SK-N-SH (cell line): ENCODE measurements at regions not wholly inside any gene's neighbourhood (a gene's known extent, or its start where the extent isn't known, plus 50 kb on each side); places are given as distances from the start of the nearest gene placed in this dataset.

Experiments
- CTCF ChIA-PET: fragments of 300-600, 350-600 bp; formaldehyde crosslinking; extraction: SDS; loops from one replicate; lab custom pipeline; 2021; lab: Yijun Ruan, JAX
- POLR2A ChIA-PET: fragments of 350-600 bp; sonication (Branson Sonifier 250); formaldehyde crosslinking; extraction: SDS; loops from one replicate; lab custom pipeline; 2020; ENCODE audit warnings: antibody characterized with exemption, inconsistent platforms; lab: Yijun Ruan, JAX
- DNase-seq: peaks from one replicate; pipeline ENCODE4 v3.0.0; 2012
- H2AFZ ChIP-seq: fragments of 200-600 bp; sonication (generic); 2 replicates; pipeline ENCODE4 v1.8.1; 2016; ENCODE audit warnings: antibody characterized with exemption, mild to moderate bottlenecking, low read depth
- H3F3A ChIP-seq: fragments of 200-600 bp; sonication (generic); replicated peaks from 2 replicates; pipeline ENCODE3; 2016; ENCODE audit warnings: antibody characterized with exemption, mild to moderate bottlenecking; ENCODE audit not compliant: insufficient read depth
- H3K27ac ChIP-seq, 2 experiments: fragments of 200-500 bp in 1 of 2; fragments of 200-600 bp in 1 of 2; sonication (Bioruptor generic) in 1 of 2; sonication (generic), shearing (Covaris generic) in 1 of 2; 2 replicates each; pipeline versions ENCODE4 v1.5.1 to v1.6.1; 2014 to 2016; ENCODE audit warnings: low read depth in 2 of 2, inconsistent platforms in 1 of 2, low read length in 1 of 2, mild to moderate bottlenecking in 1 of 2, mixed read lengths in 1 of 2
- H3K27me3 ChIP-seq: fragments of 200-600 bp; sonication (generic), shearing (Covaris generic); 2 replicates; pipeline ENCODE4 v1.6.1; 2016; ENCODE audit warnings: mixed run types; ENCODE audit not compliant: insufficient read depth
- H3K36me3 ChIP-seq, 2 experiments: fragments of 200-500 bp in 1 of 2; fragments of 200-600 bp in 1 of 2; sonication (Bioruptor generic) in 1 of 2; sonication (generic) in 1 of 2; replicated peaks in 1 of 2; 2 replicates each; pipeline versions ENCODE3 to v1.5.1; 2014 to 2016; ENCODE audit warnings: low read length in 1 of 2, mild to moderate bottlenecking in 1 of 2; ENCODE audit not compliant: insufficient read depth in 2 of 2, control insufficient read depth in 1 of 2
- H3K4me1 ChIP-seq, 2 experiments: fragments of 200-500 bp in 1 of 2; fragments of 200-600 bp in 1 of 2; sonication (Bioruptor generic) in 1 of 2; sonication (generic), shearing (Covaris generic) in 1 of 2; 2 replicates each; pipeline versions ENCODE4 v1.5.1 to v1.6.1; 2014 to 2016; ENCODE audit warnings: low read depth in 1 of 2, low read length in 1 of 2, mixed run types in 1 of 2; ENCODE audit not compliant: insufficient read depth in 2 of 2, control insufficient read depth in 1 of 2
- H3K4me2 ChIP-seq: fragments of 200-600 bp; sonication (generic), shearing (Covaris generic); 2 replicates; pipeline ENCODE4 v1.6.1; 2017; ENCODE audit warnings: mixed run types
- H3K4me3 ChIP-seq, 2 experiments: fragments of 200-500 bp in 1 of 2; fragments of 200-600 bp in 1 of 2; sonication (Bioruptor generic) in 1 of 2; sonication (generic), shearing (Covaris generic) in 1 of 2; 2 replicates each; pipeline versions ENCODE4 v1.5.1 to v1.8.1; 2014 to 2016; ENCODE audit warnings: low read depth in 2 of 2, inconsistent platforms in 1 of 2, low read length in 1 of 2, mild to moderate bottlenecking in 1 of 2, mixed read lengths in 1 of 2, moderate library complexity in 1 of 2
- H3K79me2 ChIP-seq: fragments of 200-600 bp; sonication (generic); 2 replicates; pipeline ENCODE4 v1.8.1; 2017; ENCODE audit warnings: mild to moderate bottlenecking; ENCODE audit not compliant: insufficient read depth
- H3K9ac ChIP-seq: fragments of 200-600 bp; sonication (generic); 2 replicates; pipeline ENCODE4 v1.6.1; 2017; ENCODE audit warnings: mixed run types
- H3K9me2 ChIP-seq: fragments of 200-600 bp; sonication (generic); 2 replicates; pipeline ENCODE4 v1.6.1; 2017; ENCODE audit warnings: mixed run types
- H3K9me3 ChIP-seq: fragments of 200-600 bp; sonication (generic); 2 replicates; pipeline ENCODE4 v1.6.1; 2017; ENCODE audit warnings: mixed run types, mild to moderate bottlenecking, moderate library complexity
- H4K20me1 ChIP-seq: fragments of 200-600 bp; sonication (generic); 2 replicates; pipeline ENCODE4 v1.6.1; 2017; ENCODE audit warnings: mild to moderate bottlenecking, mixed run types; ENCODE audit not compliant: insufficient read depth
- ELF1 ChIP-seq: IDR thresholded peaks from 2 replicates; pipeline ENCODE4 v1.4.0; 2012
- EZH2phosphoT487 ChIP-seq: fragments of 200-600 bp; sonication (generic); IDR thresholded peaks from 2 replicates; pipeline ENCODE4 v1.6.1; 2017; ENCODE audit warnings: low read depth, mixed run types, mild to moderate bottlenecking, antibody characterized with exemption, moderate library complexity, borderline replicate concordance
- FOXM1 ChIP-seq: IDR thresholded peaks from 2 replicates; pipeline ENCODE4 v1.4.0; 2012; ENCODE audit warnings: low read depth, mild to moderate bottlenecking
- RCOR1 ChIP-seq: fragments of 150-350 bp; IDR thresholded peaks from 2 replicates; pipeline ENCODE4 v1.6.1; 2017; ENCODE audit warnings: antibody characterized with exemption, low read length
- REST ChIP-seq: IDR thresholded peaks from 2 replicates; pipeline ENCODE4 v1.6.1; 2012; ENCODE audit warnings: mild to moderate bottlenecking, low read depth, low read length, moderate library complexity
- SMC3 ChIP-seq: IDR thresholded peaks from 2 replicates; pipeline ENCODE4 v1.6.1; 2012; ENCODE audit warnings: low read depth, low read length, improper control_type of control experiment
- TCF12 ChIP-seq: IDR thresholded peaks from 2 replicates; pipeline ENCODE4 v1.4.0; 2012
- TEAD4 ChIP-seq: IDR thresholded peaks from 2 replicates; pipeline ENCODE4 v1.4.0; 2012; ENCODE audit warnings: mild to moderate bottlenecking, borderline replicate concordance; ENCODE audit not compliant: insufficient read depth
- YY1 ChIP-seq: IDR thresholded peaks from 2 replicates; pipeline ENCODE4 v1.4.0; 2012; ENCODE audit warnings: low read depth, mild to moderate bottlenecking
- ZBTB33 ChIP-seq: IDR thresholded peaks from 2 replicates; pipeline ENCODE4 v1.4.0; 2012; ENCODE audit warnings: low read depth, borderline replicate concordance
- WGBS: methylation state at CpG from one replicate; pipeline ENCODE4 v1.1.6; 2017; ENCODE audit warnings: low lambda C conversion rate; 5-methylcytosine and 5-hydroxymethylcytosine counted together
- TF ChIP-seq, protein P1 (sequence below): fragments of 200-600 bp; sonication (generic); IDR thresholded peaks from 2 replicates; pipeline ENCODE4 v1.6.1; 2017; ENCODE audit warnings: antibody characterized with exemption, mild to moderate bottlenecking, moderate library complexity

DNA sequence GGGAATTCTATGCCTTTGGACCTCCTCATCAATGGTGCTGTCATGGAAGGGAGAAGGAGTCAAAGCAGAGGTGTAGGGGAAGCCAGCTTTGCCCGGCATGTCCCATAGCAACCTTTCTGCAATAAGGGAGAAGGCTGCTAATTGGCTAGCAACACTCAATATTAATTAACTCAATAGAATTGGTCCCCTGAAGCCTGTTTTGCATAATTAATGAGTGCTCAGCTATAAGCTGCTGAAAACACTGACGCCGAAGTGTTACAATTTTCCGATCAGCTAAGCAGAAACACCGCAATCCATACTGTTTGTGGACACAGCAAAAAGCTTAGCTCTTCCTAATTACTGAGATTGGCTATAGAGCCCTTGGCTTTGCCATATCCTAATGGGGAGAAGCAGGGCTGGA, 245.0 kb downstream of the CSNK2A3 start:
- H3K36me3 ChIP-seq: no peaks in the 10 kb centered on the region
- POLR2A ChIA-PET: no interaction called here
- CTCF ChIA-PET: interaction anchor here (1.2 kb wide), 1 partner anchor 679 kb away, joined by 3 read pairs; no protein-coding TSS in a partner anchor
- H3F3A ChIP-seq: no peaks in the 10 kb centered on the region
- no peaks in the 10 kb centered on the region for H3K79me2 ChIP-seq
- H3K9ac ChIP-seq: no peak overlapping the region
- no peak for TF ChIP-seq SMC3
- no peak for TF ChIP-seq TCF12
- TF ChIP-seq, protein P1, sequence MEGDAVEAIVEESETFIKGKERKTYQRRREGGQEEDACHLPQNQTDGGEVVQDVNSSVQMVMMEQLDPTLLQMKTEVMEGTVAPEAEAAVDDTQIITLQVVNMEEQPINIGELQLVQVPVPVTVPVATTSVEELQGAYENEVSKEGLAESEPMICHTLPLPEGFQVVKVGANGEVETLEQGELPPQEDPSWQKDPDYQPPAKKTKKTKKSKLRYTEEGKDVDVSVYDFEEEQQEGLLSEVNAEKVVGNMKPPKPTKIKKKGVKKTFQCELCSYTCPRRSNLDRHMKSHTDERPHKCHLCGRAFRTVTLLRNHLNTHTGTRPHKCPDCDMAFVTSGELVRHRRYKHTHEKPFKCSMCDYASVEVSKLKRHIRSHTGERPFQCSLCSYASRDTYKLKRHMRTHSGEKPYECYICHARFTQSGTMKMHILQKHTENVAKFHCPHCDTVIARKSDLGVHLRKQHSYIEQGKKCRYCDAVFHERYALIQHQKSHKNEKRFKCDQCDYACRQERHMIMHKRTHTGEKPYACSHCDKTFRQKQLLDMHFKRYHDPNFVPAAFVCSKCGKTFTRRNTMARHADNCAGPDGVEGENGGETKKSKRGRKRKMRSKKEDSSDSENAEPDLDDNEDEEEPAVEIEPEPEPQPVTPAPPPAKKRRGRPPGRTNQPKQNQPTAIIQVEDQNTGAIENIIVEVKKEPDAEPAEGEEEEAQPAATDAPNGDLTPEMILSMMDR: no peak
- TF ChIP-seq YY1: no peak
- no peak for TF ChIP-seq EZH2phosphoT487
- no peak for TF ChIP-seq REST
- TF ChIP-seq ELF1: no peak
- no peak for TF ChIP-seq ZBTB33
- TF ChIP-seq RCOR1: no peak
- no peak for TF ChIP-seq TEAD4
- TF ChIP-seq FOXM1: no peak
- WGBS: 72% methylated on average over 5 of the region's 5 CpGs
- H2AFZ ChIP-seq: no peak overlapping the region
- no peak for DNase-seq
- no peaks in the 10 kb centered on the region for H3K4me1 ChIP-seq
- no peaks in the 10 kb centered on the region for H3K9me2 ChIP-seq
- H3K27ac ChIP-seq: no peak overlapping the region
- no peak overlapping the region for H3K4me3 ChIP-seq
- no peaks in the 10 kb centered on the region for H4K20me1 ChIP-seq
- H3K9me3 ChIP-seq: no peaks in the 10 kb centered on the region
- H3K27me3 ChIP-seq: no peaks in the 10 kb centered on the region; the same call in 1 of the 2 replicates
- H3K4me2 ChIP-seq: no peak overlapping the region
